SK-N-SH (cell line): ENCODE measurements at regions not wholly inside any gene's neighbourhood (a gene's known extent, or its start where the extent isn't known, plus 50 kb on each side); places are given as distances from the start of the nearest gene placed in this dataset.

ENCODE experiments used
- CTCF ChIA-PET: fragments of 300-600, 350-600 bp; formaldehyde crosslinking; extraction: SDS; loops from one replicate; lab custom pipeline; 2021; lab: Yijun Ruan, JAX
- POLR2A ChIA-PET: fragments of 350-600 bp; sonication (Branson Sonifier 250); formaldehyde crosslinking; extraction: SDS; loops from one replicate; lab custom pipeline; 2020; ENCODE audit warnings: antibody characterized with exemption, inconsistent platforms; lab: Yijun Ruan, JAX
- DNase-seq: peaks from one replicate; pipeline ENCODE4 v3.0.0; 2012
- H2AFZ ChIP-seq: fragments of 200-600 bp; sonication (generic); 2 replicates; pipeline ENCODE4 v1.8.1; 2016; ENCODE audit warnings: antibody characterized with exemption, mild to moderate bottlenecking, low read depth
- H3F3A ChIP-seq: fragments of 200-600 bp; sonication (generic); replicated peaks from 2 replicates; pipeline ENCODE3; 2016; ENCODE audit warnings: antibody characterized with exemption, mild to moderate bottlenecking; ENCODE audit not compliant: insufficient read depth
- H3K27ac ChIP-seq, 2 experiments: fragments of 200-500 bp in 1 of 2; fragments of 200-600 bp in 1 of 2; sonication (Bioruptor generic) in 1 of 2; sonication (generic), shearing (Covaris generic) in 1 of 2; 2 replicates each; pipeline versions ENCODE4 v1.5.1 to v1.6.1; 2014 to 2016; ENCODE audit warnings: low read depth in 2 of 2, inconsistent platforms in 1 of 2, low read length in 1 of 2, mild to moderate bottlenecking in 1 of 2, mixed read lengths in 1 of 2
- H3K27me3 ChIP-seq: fragments of 200-600 bp; sonication (generic), shearing (Covaris generic); 2 replicates; pipeline ENCODE4 v1.6.1; 2016; ENCODE audit warnings: mixed run types; ENCODE audit not compliant: insufficient read depth
- H3K36me3 ChIP-seq, 2 experiments: fragments of 200-500 bp in 1 of 2; fragments of 200-600 bp in 1 of 2; sonication (Bioruptor generic) in 1 of 2; sonication (generic) in 1 of 2; replicated peaks in 1 of 2; 2 replicates each; pipeline versions ENCODE3 to v1.5.1; 2014 to 2016; ENCODE audit warnings: low read length in 1 of 2, mild to moderate bottlenecking in 1 of 2; ENCODE audit not compliant: insufficient read depth in 2 of 2, control insufficient read depth in 1 of 2
- H3K4me1 ChIP-seq, 2 experiments: fragments of 200-500 bp in 1 of 2; fragments of 200-600 bp in 1 of 2; sonication (Bioruptor generic) in 1 of 2; sonication (generic), shearing (Covaris generic) in 1 of 2; 2 replicates each; pipeline versions ENCODE4 v1.5.1 to v1.6.1; 2014 to 2016; ENCODE audit warnings: low read depth in 1 of 2, low read length in 1 of 2, mixed run types in 1 of 2; ENCODE audit not compliant: insufficient read depth in 2 of 2, control insufficient read depth in 1 of 2
- H3K4me2 ChIP-seq: fragments of 200-600 bp; sonication (generic), shearing (Covaris generic); 2 replicates; pipeline ENCODE4 v1.6.1; 2017; ENCODE audit warnings: mixed run types
- H3K4me3 ChIP-seq, 2 experiments: fragments of 200-500 bp in 1 of 2; fragments of 200-600 bp in 1 of 2; sonication (Bioruptor generic) in 1 of 2; sonication (generic), shearing (Covaris generic) in 1 of 2; 2 replicates each; pipeline versions ENCODE4 v1.5.1 to v1.8.1; 2014 to 2016; ENCODE audit warnings: low read depth in 2 of 2, inconsistent platforms in 1 of 2, low read length in 1 of 2, mild to moderate bottlenecking in 1 of 2, mixed read lengths in 1 of 2, moderate library complexity in 1 of 2
- H3K79me2 ChIP-seq: fragments of 200-600 bp; sonication (generic); 2 replicates; pipeline ENCODE4 v1.8.1; 2017; ENCODE audit warnings: mild to moderate bottlenecking; ENCODE audit not compliant: insufficient read depth
- H3K9ac ChIP-seq: fragments of 200-600 bp; sonication (generic); 2 replicates; pipeline ENCODE4 v1.6.1; 2017; ENCODE audit warnings: mixed run types
- H3K9me2 ChIP-seq: fragments of 200-600 bp; sonication (generic); 2 replicates; pipeline ENCODE4 v1.6.1; 2017; ENCODE audit warnings: mixed run types
- H3K9me3 ChIP-seq: fragments of 200-600 bp; sonication (generic); 2 replicates; pipeline ENCODE4 v1.6.1; 2017; ENCODE audit warnings: mixed run types, mild to moderate bottlenecking, moderate library complexity
- H4K20me1 ChIP-seq: fragments of 200-600 bp; sonication (generic); 2 replicates; pipeline ENCODE4 v1.6.1; 2017; ENCODE audit warnings: mild to moderate bottlenecking, mixed run types; ENCODE audit not compliant: insufficient read depth
- CHD2 ChIP-seq: fragments of 150-350 bp; IDR thresholded peaks from 2 replicates; pipeline ENCODE4 v1.6.1; 2018; ENCODE audit warnings: low read length; ENCODE audit not compliant: partially characterized antibody
- EP300 ChIP-seq, 2 experiments: IDR thresholded peaks; 2 replicates each; pipeline versions ENCODE4 v1.4.0 to v1.6.1; 2012; ENCODE audit warnings: borderline replicate concordance in 1 of 2, low read depth in 1 of 2, low read length in 1 of 2
- EZH2phosphoT487 ChIP-seq: fragments of 200-600 bp; sonication (generic); IDR thresholded peaks from 2 replicates; pipeline ENCODE4 v1.6.1; 2017; ENCODE audit warnings: low read depth, mixed run types, mild to moderate bottlenecking, antibody characterized with exemption, moderate library complexity, borderline replicate concordance
- FOSL2 ChIP-seq: IDR thresholded peaks from 2 replicates; pipeline ENCODE4 v1.4.0; 2012; ENCODE audit warnings: low read depth, mild to moderate bottlenecking, moderate library complexity, borderline replicate concordance
- FOXM1 ChIP-seq: IDR thresholded peaks from 2 replicates; pipeline ENCODE4 v1.4.0; 2012; ENCODE audit warnings: low read depth, mild to moderate bottlenecking
- GABPA ChIP-seq: IDR thresholded peaks from 2 replicates; pipeline ENCODE4 v1.4.0; 2012; ENCODE audit warnings: low read depth, mild to moderate bottlenecking
- IRF3 ChIP-seq: fragments of 150-350 bp; IDR thresholded peaks from 2 replicates; pipeline ENCODE4 v1.6.1; 2016; ENCODE audit warnings: mild to moderate bottlenecking, low read depth, low read length
- JUND ChIP-seq: IDR thresholded peaks from 2 replicates; pipeline ENCODE4 v1.4.0; 2012
- MEF2A ChIP-seq: IDR thresholded peaks from 2 replicates; pipeline ENCODE4 v1.4.0; 2012; ENCODE audit warnings: low read depth, borderline replicate concordance
- NRF1 ChIP-seq: IDR thresholded peaks from 2 replicates; pipeline ENCODE4 v1.6.1; 2012; ENCODE audit warnings: low read depth, mild to moderate bottlenecking, low read length
- POLR2AphosphoS5 ChIP-seq: IDR thresholded peaks from 2 replicates; pipeline ENCODE4 v1.6.1; 2012; ENCODE audit warnings: low read depth, low read length
- RAD21 ChIP-seq: IDR thresholded peaks from 2 replicates; pipeline ENCODE4 v1.6.1; 2012; ENCODE audit warnings: mild to moderate bottlenecking, low read length
- RXRA ChIP-seq: IDR thresholded peaks from 2 replicates; pipeline ENCODE4 v1.4.0; 2012; ENCODE audit warnings: low read depth, mild to moderate bottlenecking, borderline replicate concordance
- SIN3A ChIP-seq: IDR thresholded peaks from 2 replicates; pipeline ENCODE4 v1.6.1; 2012; ENCODE audit warnings: low read depth, mild to moderate bottlenecking, low read length, moderate library complexity, borderline replicate concordance
- SMC3 ChIP-seq: IDR thresholded peaks from 2 replicates; pipeline ENCODE4 v1.6.1; 2012; ENCODE audit warnings: low read depth, low read length, improper control_type of control experiment
- TAF1 ChIP-seq: IDR thresholded peaks from 2 replicates; pipeline ENCODE4 v1.6.1; 2012; ENCODE audit warnings: low read depth, mild to moderate bottlenecking, low read length, moderate library complexity, borderline replicate concordance
- TCF12 ChIP-seq: IDR thresholded peaks from 2 replicates; pipeline ENCODE4 v1.4.0; 2012
- TEAD4 ChIP-seq: IDR thresholded peaks from 2 replicates; pipeline ENCODE4 v1.4.0; 2012; ENCODE audit warnings: mild to moderate bottlenecking, borderline replicate concordance; ENCODE audit not compliant: insufficient read depth
- USF2 ChIP-seq: fragments of 150-350 bp; IDR thresholded peaks from 2 replicates; pipeline ENCODE4 v1.6.1; 2017; ENCODE audit warnings: antibody characterized with exemption, low read length, low read depth, borderline replicate concordance
- YY1 ChIP-seq: IDR thresholded peaks from 2 replicates; pipeline ENCODE4 v1.4.0; 2012; ENCODE audit warnings: low read depth, mild to moderate bottlenecking
- WGBS: methylation state at CpG from one replicate; pipeline ENCODE4 v1.1.6; 2017; ENCODE audit warnings: low lambda C conversion rate; 5-methylcytosine and 5-hydroxymethylcytosine counted together
- TF ChIP-seq, protein P1 (sequence below): IDR thresholded peaks from 2 replicates; pipeline ENCODE4 v1.6.1; 2012; ENCODE audit warnings: mild to moderate bottlenecking, low read depth, low read length, moderate library complexity
- TF ChIP-seq, protein P2 (sequence below): fragments of 200-600 bp; sonication (generic); IDR thresholded peaks from 2 replicates; pipeline ENCODE4 v1.6.1; 2017; ENCODE audit warnings: antibody characterized with exemption, mild to moderate bottlenecking, moderate library complexity

GRCh38 chr3:59555593-59556315 lies 505.9 kb upstream of the CFAP20DC start:
- no peak overlapping the region for H3K9ac ChIP-seq
- WGBS, result 66% methylated on average over 6 of the region's 6 CpGs
- no peak overlapping the region for H3K4me2 ChIP-seq
- no peak overlapping the region for H2AFZ ChIP-seq
- ChIA-PET CTCF (no interaction called here), POLR2A (no interaction called here)
- H3K4me3 ChIP-seq, result no peak overlapping the region
- H3F3A ChIP-seq, result peaks cover 10% of the 10 kb centered on the region
- H4K20me1 ChIP-seq, result no peaks in the 10 kb centered on the region
- TF ChIP-seq FOXM1 (no peak), RXRA (no peak), USF2 (no peak), TAF1 (no peak), EP300 (IDR thresholded peaks at IDR 0.05; ENCODE audit: borderline replicate concordance in 1 of 2, low read depth in 1 of 2, low read length in 1 of 2) (no peak), TEAD4 (no peak), GABPA (no peak), EZH2phosphoT487 (no peak), NRF1 (no peak)
- TF ChIP-seq, protein P1, sequence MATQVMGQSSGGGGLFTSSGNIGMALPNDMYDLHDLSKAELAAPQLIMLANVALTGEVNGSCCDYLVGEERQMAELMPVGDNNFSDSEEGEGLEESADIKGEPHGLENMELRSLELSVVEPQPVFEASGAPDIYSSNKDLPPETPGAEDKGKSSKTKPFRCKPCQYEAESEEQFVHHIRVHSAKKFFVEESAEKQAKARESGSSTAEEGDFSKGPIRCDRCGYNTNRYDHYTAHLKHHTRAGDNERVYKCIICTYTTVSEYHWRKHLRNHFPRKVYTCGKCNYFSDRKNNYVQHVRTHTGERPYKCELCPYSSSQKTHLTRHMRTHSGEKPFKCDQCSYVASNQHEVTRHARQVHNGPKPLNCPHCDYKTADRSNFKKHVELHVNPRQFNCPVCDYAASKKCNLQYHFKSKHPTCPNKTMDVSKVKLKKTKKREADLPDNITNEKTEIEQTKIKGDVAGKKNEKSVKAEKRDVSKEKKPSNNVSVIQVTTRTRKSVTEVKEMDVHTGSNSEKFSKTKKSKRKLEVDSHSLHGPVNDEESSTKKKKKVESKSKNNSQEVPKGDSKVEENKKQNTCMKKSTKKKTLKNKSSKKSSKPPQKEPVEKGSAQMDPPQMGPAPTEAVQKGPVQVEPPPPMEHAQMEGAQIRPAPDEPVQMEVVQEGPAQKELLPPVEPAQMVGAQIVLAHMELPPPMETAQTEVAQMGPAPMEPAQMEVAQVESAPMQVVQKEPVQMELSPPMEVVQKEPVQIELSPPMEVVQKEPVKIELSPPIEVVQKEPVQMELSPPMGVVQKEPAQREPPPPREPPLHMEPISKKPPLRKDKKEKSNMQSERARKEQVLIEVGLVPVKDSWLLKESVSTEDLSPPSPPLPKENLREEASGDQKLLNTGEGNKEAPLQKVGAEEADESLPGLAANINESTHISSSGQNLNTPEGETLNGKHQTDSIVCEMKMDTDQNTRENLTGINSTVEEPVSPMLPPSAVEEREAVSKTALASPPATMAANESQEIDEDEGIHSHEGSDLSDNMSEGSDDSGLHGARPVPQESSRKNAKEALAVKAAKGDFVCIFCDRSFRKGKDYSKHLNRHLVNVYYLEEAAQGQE, result no peak
- no peak for DNase-seq
- H3K79me2 ChIP-seq, result no peaks in the 10 kb centered on the region
- peaks cover 5 to 8% of the 10 kb centered on the region in 2 experiments; a peak in 3 of 4 replicates for H3K4me1 ChIP-seq
- no peaks in the 10 kb centered on the region for H3K36me3 ChIP-seq
- H3K9me2 ChIP-seq, result no peaks in the 10 kb centered on the region
- H3K9me3 ChIP-seq, result no peaks in the 10 kb centered on the region
- no peak overlapping the region for H3K27ac ChIP-seq
- H3K27me3 ChIP-seq, result no peaks in the 10 kb centered on the region

GRCh38 chr3:59553076-59553475 lies 503.3 kb upstream of the CFAP20DC start:
- H3F3A ChIP-seq, result no peaks in the 10 kb centered on the region
- H4K20me1 ChIP-seq, result no peaks in the 10 kb centered on the region
- H3K4me1 ChIP-seq, result peaks cover 0 to 5% of the 10 kb centered on the region in 2 experiments; a peak in 2 of 4 replicates
- DNase-seq, result no peak
- no peak overlapping the region for H3K4me2 ChIP-seq
- H3K79me2 ChIP-seq, result no peaks in the 10 kb centered on the region
- no peaks in the 10 kb centered on the region for H3K36me3 ChIP-seq
- ChIA-PET CTCF (no interaction called here), POLR2A (no interaction called here)
- H3K9me3 ChIP-seq, result no peaks in the 10 kb centered on the region
- no peak overlapping the region for H3K4me3 ChIP-seq
- TF ChIP-seq IRF3 (no peak), TCF12 (no peak), TAF1 (no peak), CHD2 (no peak), POLR2AphosphoS5 (no peak), SIN3A (no peak), RAD21 (no peak), SMC3 (no peak), MEF2A (no peak), GABPA (no peak), FOSL2 (no peak), YY1 (no peak), JUND (no peak)
- TF ChIP-seq, protein P2, sequence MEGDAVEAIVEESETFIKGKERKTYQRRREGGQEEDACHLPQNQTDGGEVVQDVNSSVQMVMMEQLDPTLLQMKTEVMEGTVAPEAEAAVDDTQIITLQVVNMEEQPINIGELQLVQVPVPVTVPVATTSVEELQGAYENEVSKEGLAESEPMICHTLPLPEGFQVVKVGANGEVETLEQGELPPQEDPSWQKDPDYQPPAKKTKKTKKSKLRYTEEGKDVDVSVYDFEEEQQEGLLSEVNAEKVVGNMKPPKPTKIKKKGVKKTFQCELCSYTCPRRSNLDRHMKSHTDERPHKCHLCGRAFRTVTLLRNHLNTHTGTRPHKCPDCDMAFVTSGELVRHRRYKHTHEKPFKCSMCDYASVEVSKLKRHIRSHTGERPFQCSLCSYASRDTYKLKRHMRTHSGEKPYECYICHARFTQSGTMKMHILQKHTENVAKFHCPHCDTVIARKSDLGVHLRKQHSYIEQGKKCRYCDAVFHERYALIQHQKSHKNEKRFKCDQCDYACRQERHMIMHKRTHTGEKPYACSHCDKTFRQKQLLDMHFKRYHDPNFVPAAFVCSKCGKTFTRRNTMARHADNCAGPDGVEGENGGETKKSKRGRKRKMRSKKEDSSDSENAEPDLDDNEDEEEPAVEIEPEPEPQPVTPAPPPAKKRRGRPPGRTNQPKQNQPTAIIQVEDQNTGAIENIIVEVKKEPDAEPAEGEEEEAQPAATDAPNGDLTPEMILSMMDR, result no peak
- no peaks in the 10 kb centered on the region for H3K9me2 ChIP-seq
- no peaks in the 10 kb centered on the region for H3K27me3 ChIP-seq
- no peak overlapping the region for H3K27ac ChIP-seq
- 56% methylated on average over 3 of the region's 3 CpGs for WGBS
- no peak overlapping the region for H3K9ac ChIP-seq
- H2AFZ ChIP-seq, result no peak overlapping the region
